Caki2 (cell line): ENCODE measurements at regions not wholly inside any gene's neighbourhood (a gene's known extent, or its start where the extent isn't known, plus 50 kb on each side); places are given as distances from the start of the nearest gene placed in this dataset.

ENCODE experiments used
- DNase-seq: peaks from one replicate; pipeline ENCODE4 v3.0.0-alpha.2; 2015; ENCODE audit warnings: low read depth
- in situ Hi-C: cut with HindIII; loops from 2 replicates; pipeline ENCODE4 v1.10.0; 2016; ENCODE audit warnings: low sequenced_read_pairs, low pct_unique_long_range_greater_than_20kb, mixed read lengths

GRCh38 chr12:14261096-14261495 lies 104.4 kb upstream of the ATF7IP start:
- in situ Hi-C loops = no loop called here
- no peak for DNase-seq

DNA sequence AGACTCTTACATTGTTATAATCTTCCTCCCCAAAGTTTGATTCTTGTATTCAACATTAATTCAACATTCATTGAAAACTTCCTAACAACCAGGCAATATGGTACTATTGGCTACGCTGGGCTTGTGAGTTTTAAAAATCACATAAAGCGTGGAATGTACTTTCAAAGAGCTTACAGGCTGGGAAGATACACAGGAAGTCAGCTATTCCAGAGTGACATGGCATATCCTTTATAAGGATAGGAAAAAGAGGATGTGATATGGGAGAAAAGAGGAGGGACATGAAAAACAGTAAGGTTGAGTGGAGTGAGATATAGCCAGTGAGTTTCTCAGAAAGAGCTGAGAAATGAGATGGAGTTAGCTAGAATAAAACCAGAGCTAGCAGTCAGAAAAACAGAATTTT lies 103.6 kb upstream of the ATF7IP start:
- in situ Hi-C loops = no loop called here
- no peak for DNase-seq

GRCh38 chr12:14262771-14263511 lies 102.5 kb upstream of the ATF7IP start:
- no peak for DNase-seq
- in situ Hi-C loops = no loop called here

DNA sequence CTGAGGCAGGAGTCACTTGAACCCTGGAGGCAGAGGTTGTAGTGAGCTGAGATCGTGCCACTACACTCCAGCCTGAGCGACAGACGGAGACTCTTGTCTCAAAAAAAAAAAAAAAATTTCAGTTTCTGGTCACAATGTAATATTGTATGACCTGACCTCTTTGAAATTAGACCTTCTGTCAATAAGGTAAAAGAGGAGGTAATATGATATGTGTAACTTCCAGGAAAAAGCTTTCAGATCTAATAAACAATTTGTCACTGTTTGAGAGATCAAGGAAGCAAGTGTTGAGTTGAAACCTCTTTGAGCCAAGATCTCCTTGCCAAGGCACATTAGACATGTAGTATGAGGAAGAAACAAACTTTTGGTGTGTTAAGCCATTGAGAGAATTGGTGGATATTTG lies 101.7 kb upstream of the ATF7IP start:
- no peak for DNase-seq
- in situ Hi-C loops = no loop called here

- DNase-seq = no peak
- in situ Hi-C loops = no loop called here
Measured at GRCh38 chr12:14264316-14264715, 101.2 kb upstream of the ATF7IP start.

- in situ Hi-C loops = no loop called here
- DNase-seq = no peak
Measured at GRCh38 chr12:14264778-14265177, 100.7 kb upstream of the ATF7IP start.

DNA sequence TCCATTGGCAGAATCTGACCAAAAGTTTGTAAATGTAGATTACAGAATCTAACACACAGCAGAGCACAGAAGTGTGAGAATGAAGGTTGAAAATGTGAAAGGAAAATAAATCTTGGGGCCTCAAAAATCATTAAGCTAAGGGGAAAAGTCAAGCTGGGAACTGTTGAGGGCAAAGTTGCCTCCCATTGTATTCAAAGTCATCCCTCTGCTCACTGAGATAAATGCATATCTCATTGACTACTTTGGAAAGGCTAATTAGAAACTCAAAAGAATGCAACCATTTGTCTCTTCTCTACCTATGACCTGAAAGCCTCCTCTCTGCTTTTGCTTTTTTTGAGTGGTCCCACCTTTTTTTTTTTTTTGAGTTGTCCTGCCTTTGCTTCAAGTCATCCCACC lies 97.4 kb upstream of the ATF7IP start:
- in situ Hi-C loops = no loop called here
- DNase-seq = no peak

GRCh38 chr12:14270392-14270791 lies 95.1 kb upstream of the ATF7IP start:
- DNase-seq = no peak
- in situ Hi-C loops = no loop called here

DNA sequence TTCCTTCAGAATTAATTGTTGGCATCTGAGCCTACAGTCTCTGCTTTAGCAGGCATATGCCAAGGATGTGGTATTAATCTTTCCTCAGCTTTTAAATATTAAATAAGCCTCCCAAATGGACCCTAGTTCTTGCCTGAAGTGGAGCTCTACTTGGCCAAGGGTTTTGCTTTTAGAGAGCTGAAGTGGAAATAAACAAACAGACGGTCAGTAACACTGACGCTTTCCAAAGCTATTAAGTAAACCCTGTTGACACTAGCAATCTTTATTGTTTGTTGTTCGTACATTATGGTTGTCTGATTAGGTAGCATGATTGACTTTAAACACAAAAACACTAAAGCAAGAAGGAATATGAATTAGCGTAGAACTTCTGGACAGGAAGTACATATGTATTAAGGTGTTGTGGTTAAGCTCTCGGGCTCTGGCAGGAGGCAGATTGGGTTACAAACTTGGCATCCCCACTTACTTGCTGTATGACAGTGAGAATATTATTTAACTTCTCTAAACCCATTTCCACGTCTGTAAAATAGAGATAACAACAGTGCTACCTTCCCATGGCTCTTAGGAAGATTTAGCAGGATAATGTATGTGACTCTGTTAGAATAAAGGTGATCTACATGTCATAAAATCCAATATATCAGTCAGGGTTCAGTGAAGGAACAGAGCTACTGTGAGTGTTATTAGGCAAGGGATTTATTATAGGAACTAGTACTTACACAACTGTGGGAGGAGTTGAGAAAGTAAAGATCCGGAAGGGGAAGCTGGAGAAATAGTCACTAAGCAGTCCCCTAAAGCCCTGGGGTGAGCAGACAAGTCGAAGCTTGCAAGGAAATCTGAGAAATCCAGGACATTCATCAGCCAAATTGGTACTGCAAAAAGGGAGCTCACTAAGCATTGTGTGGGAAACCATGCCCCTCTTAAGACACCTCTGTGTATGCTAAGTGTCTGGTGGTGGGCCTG lies 92.2 kb upstream of the ATF7IP start:
- in situ Hi-C loops = no loop called here
- DNase-seq = no peak

DNA sequence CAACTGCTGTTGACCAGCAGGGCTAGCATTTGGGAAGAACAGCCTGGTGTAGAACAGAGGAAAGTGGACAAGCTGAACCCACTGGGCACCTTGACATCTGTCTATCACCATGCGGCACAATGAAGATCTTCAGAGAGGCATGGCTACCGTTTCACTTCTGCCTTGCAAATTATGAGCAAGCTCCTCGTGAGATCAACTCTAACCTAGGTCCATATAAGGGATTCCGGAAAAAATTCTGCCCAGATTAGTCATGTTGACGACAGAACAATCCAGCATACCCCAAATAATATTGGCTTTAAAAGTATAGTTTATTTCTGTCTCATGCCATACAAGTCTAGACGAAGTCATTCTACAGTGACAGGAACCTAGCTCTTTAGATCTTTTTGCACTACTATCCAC lies 91.6 kb upstream of the ATF7IP start:
- DNase-seq = no peak
- in situ Hi-C loops = no loop called here

DNA sequence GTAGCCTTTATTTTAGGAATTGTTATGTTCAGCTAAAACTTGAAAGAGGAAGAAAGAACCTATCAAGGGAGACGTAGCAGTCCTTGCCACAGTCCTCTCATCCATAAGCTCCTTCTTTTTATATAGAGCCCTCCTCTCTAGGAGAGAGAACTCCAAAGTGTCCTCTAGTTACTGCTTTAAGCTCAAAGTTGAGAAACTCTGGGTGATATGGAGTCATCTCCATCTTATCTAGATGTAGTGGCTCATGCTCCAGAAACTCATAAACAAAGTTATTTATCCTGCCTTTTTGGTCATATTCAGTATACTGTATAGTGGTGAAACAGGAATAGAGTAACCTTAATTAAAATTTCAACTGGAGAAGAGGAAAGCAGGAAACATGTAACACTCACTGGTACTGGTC lies 90.4 kb upstream of the ATF7IP start:
- DNase-seq = no peak
- in situ Hi-C loops = no loop called here

DNA sequence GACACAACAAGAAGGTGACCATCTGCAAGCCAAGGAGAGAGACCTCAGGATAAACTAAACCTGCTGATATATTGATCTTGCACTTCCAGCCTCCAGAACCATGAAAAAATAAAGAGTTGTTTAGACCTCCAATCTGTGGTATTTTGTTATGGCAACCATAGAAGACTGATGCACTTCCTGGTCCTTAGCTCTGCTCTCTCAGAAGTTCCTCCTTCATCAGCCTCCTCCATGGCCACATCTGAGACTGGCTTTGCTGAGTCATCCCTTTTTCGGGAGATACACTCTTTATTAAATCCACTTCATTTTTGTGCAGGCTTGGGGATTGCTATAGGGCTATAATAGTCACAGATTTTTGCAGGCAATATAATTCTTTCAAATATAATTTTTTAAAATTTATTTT lies 89.6 kb upstream of the ATF7IP start:
- in situ Hi-C loops = no loop called here
- DNase-seq = no peak

- DNase-seq = no peak
- in situ Hi-C loops = no loop called here
Measured at GRCh38 chr12:14278294-14278953, 87.1 kb upstream of the ATF7IP start.

GRCh38 chr12:14279845-14280244 lies 85.6 kb upstream of the ATF7IP start:
- DNase-seq = no peak
- in situ Hi-C loops = no loop called here

GRCh38 chr12:14280921-14281320 lies 84.6 kb upstream of the ATF7IP start:
- DNase-seq = no peak
- in situ Hi-C loops = no loop called here

DNA sequence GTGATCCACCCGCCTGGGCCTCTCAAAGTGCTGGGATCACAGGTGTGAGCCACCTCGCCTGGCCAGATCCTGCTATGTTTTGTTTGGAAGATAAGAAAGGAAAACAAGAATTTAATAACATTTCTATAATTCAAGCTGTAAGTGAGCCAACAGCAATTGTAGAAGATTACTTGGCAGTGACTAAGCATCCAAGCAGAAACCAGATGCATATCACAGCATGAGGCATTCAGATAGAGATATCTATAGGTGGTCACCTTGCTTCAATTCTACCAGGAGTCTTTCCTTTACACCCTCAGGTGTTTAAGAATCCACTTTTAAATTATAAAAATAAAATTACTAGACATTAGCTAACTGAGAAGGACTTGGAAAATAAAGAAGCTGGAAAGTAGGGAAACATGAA lies 83.9 kb upstream of the ATF7IP start:
- DNase-seq = no peak
- in situ Hi-C loops = no loop called here

- DNase-seq = no peak
- in situ Hi-C loops = no loop called here
Measured at GRCh38 chr12:14283489-14284144, 81.9 kb upstream of the ATF7IP start.

DNA sequence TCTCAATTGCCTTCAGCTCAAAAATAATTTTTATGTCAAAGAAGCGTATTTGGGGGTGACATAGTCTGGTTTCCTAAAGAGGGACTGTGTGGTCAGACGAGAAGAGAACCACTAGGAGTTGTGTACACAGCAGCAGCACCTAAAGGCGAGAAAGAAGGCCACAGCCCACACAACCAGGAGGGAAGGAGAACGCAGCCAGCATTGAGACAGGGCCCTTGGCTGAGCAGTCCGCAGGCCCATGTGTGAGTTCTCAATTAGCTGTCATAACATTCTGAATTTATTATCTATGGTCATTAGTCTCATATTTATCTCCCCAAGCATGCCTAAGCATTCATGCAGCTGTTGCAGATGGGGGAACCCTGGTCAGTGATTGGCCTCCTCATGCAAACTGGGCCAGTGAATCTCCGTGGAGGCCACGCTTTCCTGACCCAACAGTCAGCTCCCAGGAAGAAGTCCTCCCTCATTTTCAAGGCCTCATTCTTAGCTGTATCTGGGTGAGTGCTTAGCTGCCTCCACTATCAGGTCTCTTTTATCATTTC lies 81.2 kb upstream of the ATF7IP start:
- in situ Hi-C loops = no loop called here
- DNase-seq = no peak
